ENCODE measurements at regions not wholly inside any gene's neighbourhood (a gene's known extent, or its start where the extent isn't known, plus 50 kb on each side); places are given as distances from the start of the nearest gene placed in this dataset.

DNA sequence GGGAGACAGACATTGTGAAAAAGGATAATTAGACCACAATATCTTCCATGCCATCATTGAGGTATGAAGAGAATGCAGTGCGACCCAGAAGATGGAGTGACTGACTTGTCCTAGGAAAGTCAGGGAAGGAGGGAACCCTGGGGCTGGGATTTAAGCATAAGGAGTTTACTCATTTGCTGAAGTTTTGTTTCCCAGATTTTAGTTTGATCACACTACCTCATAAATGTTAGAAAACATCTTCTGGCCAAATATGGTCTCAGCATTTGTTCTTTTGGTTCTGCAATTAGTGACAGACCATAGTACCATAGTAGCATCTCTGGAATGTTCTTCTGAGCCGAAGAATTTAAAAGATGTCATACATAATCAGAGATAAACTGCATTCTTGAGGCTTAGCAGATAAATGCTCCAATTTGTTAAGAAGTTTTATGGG is 96.5 kb upstream of the PGRMC2 start:
- no CpG with 5 or more reads among the region's 2 CpGs for WGBS (ENCODE audit: insufficient coverage)
- peaks cover 10% of the 10 kb centered on the region for H3K4me1 ChIP-seq (ENCODE audit: control insufficient read depth, insufficient read depth, low read length)

GRCh38 chr4:128381748-128382559 is 94.3 kb upstream of the PGRMC2 start:
- Histone ChIP-seq H3K9me3 (ENCODE audit: control insufficient read depth, insufficient read depth, low read length) (no peaks in the 10 kb centered on the region), H3K27ac (ENCODE audit: low read depth, low read length) (no peak overlapping the region), H3K4me1 (ENCODE audit: control insufficient read depth, insufficient read depth, low read length) (peaks cover 4% of the 10 kb centered on the region), H3K36me3 (ENCODE audit: control insufficient read depth, insufficient read depth, low read length) (no peaks in the 10 kb centered on the region), H3K4me3 (ENCODE audit: low read depth, low read length) (no peak overlapping the region), H3K27me3 (ENCODE audit: control insufficient read depth, insufficient read depth, low read length) (no peaks in the 10 kb centered on the region)
- no peak for DNase-seq (ENCODE audit: low read depth in 4 of 6, low spot score in 6 of 6)
- 77% methylated on average over 2 of the region's 4 CpGs for WGBS (ENCODE audit: insufficient coverage)

More for the DNA sequence above, 96.5 kb upstream of the PGRMC2 start:
- Histone ChIP-seq H3K27me3 (ENCODE audit: control insufficient read depth, insufficient read depth, low read length) (no peaks in the 10 kb centered on the region), H3K9me3 (ENCODE audit: control insufficient read depth, insufficient read depth, low read length) (no peaks in the 10 kb centered on the region), H3K36me3 (ENCODE audit: control insufficient read depth, insufficient read depth, low read length) (no peaks in the 10 kb centered on the region), H3K27ac (ENCODE audit: low read depth, low read length) (no peak overlapping the region), H3K4me3 (ENCODE audit: low read depth, low read length) (no peak overlapping the region)
- no peak for DNase-seq (ENCODE audit: low read depth in 4 of 6, low spot score in 6 of 6)

GRCh38 chr4:128380306-128380705 is 92.7 kb upstream of the PGRMC2 start:
- Histone ChIP-seq H3K27ac (ENCODE audit: low read depth, low read length) (no peak overlapping the region), H3K9me3 (ENCODE audit: control insufficient read depth, insufficient read depth, low read length) (no peaks in the 10 kb centered on the region), H3K4me3 (ENCODE audit: low read depth, low read length) (no peak overlapping the region), H3K4me1 (ENCODE audit: control insufficient read depth, insufficient read depth, low read length) (no peaks in the 10 kb centered on the region), H3K27me3 (ENCODE audit: control insufficient read depth, insufficient read depth, low read length) (no peaks in the 10 kb centered on the region), H3K36me3 (ENCODE audit: control insufficient read depth, insufficient read depth, low read length) (no peaks in the 10 kb centered on the region)
- DNase-seq (ENCODE audit: low read depth in 4 of 6, low spot score in 6 of 6), result no peak
- WGBS (ENCODE audit: insufficient coverage), result 98% methylated on average over 4 of the region's 4 CpGs

GRCh38 chr4:128379860-128380259 is 92.2 kb upstream of the PGRMC2 start:
- H3K27me3 ChIP-seq (ENCODE audit: control insufficient read depth, insufficient read depth, low read length), result no peaks in the 10 kb centered on the region

GRCh38 chr4:128378668-128379067 is 91.1 kb upstream of the PGRMC2 start:
- no peaks in the 10 kb centered on the region for H3K4me1 ChIP-seq (ENCODE audit: control insufficient read depth, insufficient read depth, low read length)
- DNase-seq (ENCODE audit: low read depth in 4 of 6, low spot score in 6 of 6), result no peak
- H3K9me3 ChIP-seq (ENCODE audit: control insufficient read depth, insufficient read depth, low read length), result no peaks in the 10 kb centered on the region
- H3K4me3 ChIP-seq (ENCODE audit: low read depth, low read length), result no peak overlapping the region
- no peaks in the 10 kb centered on the region for H3K27me3 ChIP-seq (ENCODE audit: control insufficient read depth, insufficient read depth, low read length)
- WGBS (ENCODE audit: insufficient coverage), result no CpG with 5 or more reads among the region's 3 CpGs
- no peak overlapping the region for H3K27ac ChIP-seq (ENCODE audit: low read depth, low read length)
- H3K36me3 ChIP-seq (ENCODE audit: control insufficient read depth, insufficient read depth, low read length), result no peaks in the 10 kb centered on the region

More at GRCh38 chr4:128379860-128380259, 92.2 kb upstream of the PGRMC2 start:
- H3K9me3 ChIP-seq (ENCODE audit: control insufficient read depth, insufficient read depth, low read length), result no peaks in the 10 kb centered on the region
- no peaks in the 10 kb centered on the region for H3K4me1 ChIP-seq (ENCODE audit: control insufficient read depth, insufficient read depth, low read length)
- no peaks in the 10 kb centered on the region for H3K36me3 ChIP-seq (ENCODE audit: control insufficient read depth, insufficient read depth, low read length)
- 77% methylated on average over 3 of the region's 3 CpGs for WGBS (ENCODE audit: insufficient coverage)
- no peak overlapping the region for H3K4me3 ChIP-seq (ENCODE audit: low read depth, low read length)
- H3K27ac ChIP-seq (ENCODE audit: low read depth, low read length), result no peak overlapping the region
- DNase-seq (ENCODE audit: low read depth in 4 of 6, low spot score in 6 of 6), result no peak

DNA sequence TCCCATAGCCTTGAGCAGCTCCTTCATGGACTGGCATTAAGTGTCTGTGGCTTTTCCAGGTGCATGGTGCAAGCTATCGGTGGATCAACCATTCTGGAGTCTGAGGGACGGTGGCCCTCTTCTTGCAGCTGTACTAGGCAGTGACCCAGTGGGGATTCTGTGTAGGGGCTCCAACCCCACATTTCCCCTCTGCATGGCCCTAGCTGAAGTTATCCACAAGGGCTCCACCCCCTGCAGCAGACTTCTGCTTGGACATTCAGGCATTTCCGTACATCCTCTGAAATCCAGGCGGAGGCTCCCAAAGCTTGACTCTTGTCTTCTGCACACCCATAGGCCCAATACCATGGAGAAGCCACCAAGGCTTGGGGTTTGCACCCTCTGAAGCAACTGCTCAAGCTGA is 89.3 kb upstream of the PGRMC2 start:
- 96% methylated on average over 4 of the region's 4 CpGs for WGBS (ENCODE audit: insufficient coverage)
- Histone ChIP-seq H3K36me3 (ENCODE audit: control insufficient read depth, insufficient read depth, low read length) (no peaks in the 10 kb centered on the region), H3K4me1 (ENCODE audit: control insufficient read depth, insufficient read depth, low read length) (no peaks in the 10 kb centered on the region), H3K9me3 (ENCODE audit: control insufficient read depth, insufficient read depth, low read length) (no peaks in the 10 kb centered on the region), H3K4me3 (ENCODE audit: low read depth, low read length) (no peak overlapping the region), H3K27ac (ENCODE audit: low read depth, low read length) (no peak overlapping the region), H3K27me3 (ENCODE audit: control insufficient read depth, insufficient read depth, low read length) (no peaks in the 10 kb centered on the region)
- DNase-seq (ENCODE audit: low read depth in 4 of 6, low spot score in 6 of 6), result no peak

DNA sequence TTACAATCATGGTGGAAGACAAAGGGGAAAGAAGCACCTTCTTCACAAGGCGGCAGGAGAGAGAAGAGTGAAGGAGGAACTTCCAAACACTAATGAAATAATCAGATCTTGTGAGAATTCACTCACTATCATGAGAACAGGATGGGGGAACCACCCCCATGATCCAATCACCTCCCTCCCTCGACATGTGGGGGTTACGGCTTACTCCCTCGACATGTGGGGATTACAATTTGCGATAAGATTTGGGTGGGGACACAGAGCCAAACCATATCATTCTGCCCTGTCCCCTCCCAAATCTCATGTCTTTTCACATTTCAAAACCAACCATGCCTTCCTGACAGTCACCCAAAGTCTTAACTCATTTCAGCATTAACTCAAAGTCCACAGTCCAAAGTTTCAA is 88.7 kb upstream of the PGRMC2 start:
- WGBS (ENCODE audit: insufficient coverage), result 100% methylated on average over 3 of the region's 5 CpGs
- no peak for DNase-seq (ENCODE audit: low read depth in 4 of 6, low spot score in 6 of 6)
- no peak overlapping the region for H3K27ac ChIP-seq (ENCODE audit: low read depth, low read length)

GRCh38 chr4:128373628-128374027 is 86.0 kb upstream of the PGRMC2 start:
- no peak for DNase-seq (ENCODE audit: low read depth in 4 of 6, low spot score in 6 of 6)
- Histone ChIP-seq H3K9me3 (ENCODE audit: control insufficient read depth, insufficient read depth, low read length) (no peaks in the 10 kb centered on the region), H3K36me3 (ENCODE audit: control insufficient read depth, insufficient read depth, low read length) (no peaks in the 10 kb centered on the region), H3K27ac (ENCODE audit: low read depth, low read length) (no peak overlapping the region), H3K27me3 (ENCODE audit: control insufficient read depth, insufficient read depth, low read length) (no peaks in the 10 kb centered on the region), H3K4me1 (ENCODE audit: control insufficient read depth, insufficient read depth, low read length) (no peaks in the 10 kb centered on the region), H3K4me3 (ENCODE audit: low read depth, low read length) (no peak overlapping the region)
- WGBS (ENCODE audit: insufficient coverage), result no CpG with 5 or more reads among the region's 2 CpGs

More for the DNA sequence above, 88.7 kb upstream of the PGRMC2 start:
- H3K9me3 ChIP-seq (ENCODE audit: control insufficient read depth, insufficient read depth, low read length), result no peaks in the 10 kb centered on the region
- H3K4me1 ChIP-seq (ENCODE audit: control insufficient read depth, insufficient read depth, low read length), result no peaks in the 10 kb centered on the region
- H3K36me3 ChIP-seq (ENCODE audit: control insufficient read depth, insufficient read depth, low read length), result no peaks in the 10 kb centered on the region
- H3K27me3 ChIP-seq (ENCODE audit: control insufficient read depth, insufficient read depth, low read length), result no peaks in the 10 kb centered on the region
- H3K4me3 ChIP-seq (ENCODE audit: low read depth, low read length), result no peak overlapping the region

- Histone ChIP-seq H3K36me3 (ENCODE audit: control insufficient read depth, insufficient read depth, low read length) (no peaks in the 10 kb centered on the region), H3K4me1 (ENCODE audit: control insufficient read depth, insufficient read depth, low read length) (no peaks in the 10 kb centered on the region), H3K4me3 (ENCODE audit: low read depth, low read length) (no peak overlapping the region), H3K27ac (ENCODE audit: low read depth, low read length) (no peak overlapping the region), H3K27me3 (ENCODE audit: control insufficient read depth, insufficient read depth, low read length) (no peaks in the 10 kb centered on the region), H3K9me3 (ENCODE audit: control insufficient read depth, insufficient read depth, low read length) (no peaks in the 10 kb centered on the region)
- no CpG with 5 or more reads among the region's 2 CpGs for WGBS (ENCODE audit: insufficient coverage)
- no peak for DNase-seq (ENCODE audit: low read depth in 4 of 6, low spot score in 6 of 6)
Observed at GRCh38 chr4:128371876-128372275, 84.3 kb upstream of the PGRMC2 start.

Data from spinal cord (tissue), 9 donors.